GM21717 (cell line): ENCODE measurements at regions not wholly inside any gene's neighbourhood (a gene's known extent, or its start where the extent isn't known, plus 50 kb on each side); places are given as distances from the start of the nearest gene placed in this dataset.
"Not testable (repeated sequence)": the region's sequence is repeated elsewhere in the genome, so short reads cannot be mapped to it uniquely, and the experiment has no call there.

Source experiments
- ATAC-seq: cut with Tn5 transposase; IDR thresholded peaks from one replicate; pipeline ENCODE4 v1.9.1; 2021; ENCODE audit warnings: mild to moderate bottlenecking, moderate library complexity; ENCODE audit not compliant: unreplicated experiment

DNA sequence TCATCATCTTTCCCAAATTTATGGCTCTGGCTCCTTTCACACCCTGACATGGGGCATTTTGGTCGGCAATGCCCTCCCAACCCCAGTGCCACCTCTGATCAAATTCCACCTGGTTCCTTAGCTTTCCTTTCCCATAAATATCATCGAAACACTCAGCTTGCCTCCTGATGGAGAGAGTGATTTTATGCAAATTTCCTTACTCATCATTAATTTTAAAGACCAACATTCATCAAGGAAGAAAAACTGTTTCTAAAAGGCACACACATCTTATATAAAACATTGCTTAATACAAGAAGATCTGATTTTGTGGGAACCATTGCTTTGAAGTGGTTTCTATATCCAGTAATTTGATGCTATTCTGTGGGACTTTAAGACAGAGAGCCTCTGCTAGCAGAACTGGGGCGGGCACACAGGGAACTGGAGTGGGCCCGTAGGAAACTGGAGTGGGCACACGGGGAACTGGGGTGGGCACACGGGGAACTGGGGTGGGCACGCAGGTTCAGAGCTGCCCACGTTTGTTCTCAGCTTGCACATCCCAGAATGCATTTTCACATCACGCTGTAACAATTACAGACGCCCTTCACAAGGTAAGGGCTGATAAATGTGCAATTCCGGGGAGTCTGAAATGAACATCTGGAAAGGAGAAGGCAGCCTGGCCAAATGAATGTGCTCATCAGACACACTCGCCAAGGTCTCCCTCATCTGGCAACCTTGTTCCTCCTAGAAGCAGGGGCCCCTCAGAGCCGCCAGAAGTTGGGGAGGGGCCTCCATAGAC lies 174.2 kb downstream of the RTP5 start:
- no peak for ATAC-seq

DNA sequence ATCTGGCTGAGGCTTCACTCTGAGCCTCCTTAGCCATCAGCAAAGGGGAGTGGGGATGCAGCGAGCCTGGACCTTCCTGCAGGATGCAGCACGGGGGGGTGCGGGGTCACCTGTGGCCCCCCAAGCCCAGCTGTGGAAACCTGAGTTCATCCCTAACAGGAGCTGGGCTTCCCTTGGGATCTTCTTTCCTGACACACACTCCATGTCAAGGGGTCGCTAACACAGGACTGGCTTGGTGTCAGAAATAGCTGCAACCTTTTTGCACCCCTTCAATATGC lies 174.7 kb downstream of the RTP5 start:
- ATAC-seq = no peak

DNA sequence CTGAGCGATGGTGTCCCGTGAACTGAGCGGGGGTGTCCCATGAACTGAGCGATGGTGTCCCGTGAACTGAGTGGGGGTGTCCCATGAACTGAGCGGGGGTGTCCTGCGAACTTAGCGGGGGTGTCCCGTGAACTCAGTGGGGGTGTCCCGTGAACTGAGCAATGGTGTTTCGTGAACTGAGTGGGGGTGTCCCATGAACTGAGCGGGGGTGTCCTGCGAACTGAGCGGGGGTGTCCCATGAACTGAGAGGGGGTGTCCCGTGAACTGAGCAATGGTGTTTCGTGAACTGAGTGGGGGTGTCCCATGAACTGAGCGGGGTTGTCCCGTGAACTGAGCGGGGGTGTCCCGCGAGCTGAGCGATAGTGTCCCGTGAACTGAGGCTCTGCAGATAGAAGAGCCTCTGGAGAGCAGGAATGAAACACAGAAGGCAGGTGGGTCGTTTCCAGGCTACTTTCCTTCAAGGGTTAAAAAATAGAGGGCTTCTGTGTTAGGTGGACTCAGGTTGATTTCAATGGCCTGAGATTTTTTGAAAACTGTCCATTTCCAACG lies 176.1 kb downstream of the RTP5 start:
- ATAC-seq = not testable (repeated sequence)

DNA sequence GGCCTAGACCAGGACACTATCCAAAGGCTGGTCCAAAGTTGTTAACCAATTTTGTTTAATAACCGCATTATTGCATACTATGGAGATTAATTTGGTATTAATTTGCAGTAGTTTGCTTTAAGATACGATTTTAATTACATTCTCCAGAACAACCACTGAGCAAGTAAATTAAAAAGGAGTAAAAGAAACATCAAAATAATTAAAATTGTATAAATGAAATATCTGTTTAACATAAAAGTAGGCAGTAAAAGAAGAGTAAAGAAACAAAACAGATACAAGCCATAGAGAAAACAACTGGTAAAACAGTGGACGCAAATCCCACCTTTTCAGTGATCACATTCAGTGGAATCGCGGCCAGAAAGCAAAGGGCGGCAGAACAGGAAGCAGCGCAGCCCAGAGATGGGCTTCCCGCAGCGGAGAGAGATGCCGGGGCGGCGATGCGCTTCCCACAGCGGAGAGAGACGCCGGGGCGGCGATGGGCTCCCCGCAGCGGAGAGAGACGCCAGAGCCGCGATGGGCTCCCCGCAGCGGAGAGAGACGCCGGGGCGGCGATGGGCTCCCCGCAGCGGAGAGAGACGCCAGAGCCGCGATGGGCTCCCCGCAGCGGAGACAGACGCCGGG lies 176.8 kb downstream of the RTP5 start:
- ATAC-seq = no peak

DNA sequence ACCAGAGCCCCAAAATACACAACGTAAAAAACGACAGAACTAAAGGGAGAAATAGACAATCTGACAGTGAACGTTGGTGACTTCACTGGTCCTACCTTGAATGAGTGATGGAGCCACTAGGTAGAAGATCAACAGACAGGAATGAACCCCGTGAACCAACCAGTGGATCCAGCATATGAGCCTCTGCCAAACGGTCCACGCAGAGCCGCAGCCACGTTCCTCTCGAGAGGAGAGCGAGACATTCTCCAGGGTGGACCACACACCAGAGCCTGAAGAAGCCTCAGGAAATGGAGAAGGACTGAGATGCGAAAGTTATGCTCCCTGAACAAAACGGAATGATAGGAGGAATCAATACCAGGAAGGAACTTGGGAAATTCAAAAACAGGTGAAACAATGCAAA lies 178.4 kb downstream of the RTP5 start:
- ATAC-seq = no peak

DNA sequence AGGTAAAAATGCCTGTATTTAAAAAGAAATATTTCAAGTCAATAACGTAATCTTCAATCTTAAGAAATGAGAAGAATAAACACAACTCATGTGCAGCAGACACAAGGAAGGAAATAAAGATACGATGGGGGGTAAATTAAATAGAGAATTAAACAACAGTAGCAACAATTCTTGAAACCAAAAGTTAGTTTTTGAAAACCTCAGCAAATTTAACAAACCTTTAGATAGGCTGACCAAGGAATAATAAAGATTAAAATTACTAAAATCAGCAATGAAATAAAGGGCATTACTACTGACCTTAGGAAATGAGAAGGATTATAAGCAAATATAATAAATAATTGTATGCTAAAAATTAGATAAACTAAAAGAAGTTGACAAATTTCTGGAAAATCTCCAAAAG lies 178.9 kb downstream of the RTP5 start:
- no peak for ATAC-seq

DNA sequence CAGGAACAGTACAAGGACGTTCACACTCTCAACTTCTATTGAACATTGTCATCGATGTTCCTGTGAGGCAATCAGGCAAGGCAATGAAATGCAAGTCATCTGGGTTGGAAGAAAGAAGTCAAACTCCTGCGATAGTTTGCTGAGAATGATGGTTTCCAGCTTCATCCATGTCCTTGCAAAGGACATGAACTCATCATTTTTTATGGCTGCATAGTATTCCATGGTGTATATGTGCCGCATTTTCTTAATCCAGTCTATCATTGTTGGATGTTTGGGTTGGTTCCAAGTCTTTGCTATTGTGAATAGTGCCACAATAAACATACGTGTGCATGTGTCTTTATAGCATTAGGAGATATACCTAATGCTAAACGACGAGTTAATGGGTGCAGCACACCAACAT lies 180.0 kb downstream of the RTP5 start:
- ATAC-seq = not testable (repeated sequence)

DNA sequence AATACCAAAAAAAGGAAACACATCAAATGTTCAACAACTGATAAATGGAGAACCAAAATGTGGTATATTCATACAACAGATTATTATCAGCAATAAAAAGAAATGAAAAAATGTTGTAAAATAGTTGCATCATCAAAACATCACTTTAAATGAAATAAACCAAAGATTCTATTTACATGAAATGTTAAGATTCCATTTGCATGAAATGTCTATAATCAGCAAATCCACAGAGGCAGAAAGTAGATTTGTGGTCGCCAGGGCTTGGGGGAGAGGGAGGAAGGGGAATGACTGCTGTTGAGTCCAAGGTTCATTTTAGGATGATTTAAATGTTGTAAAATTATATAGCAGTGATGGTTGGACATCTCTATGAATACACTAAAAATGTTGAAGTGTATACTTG lies 181.9 kb downstream of the RTP5 start:
- ATAC-seq = no peak

DNA sequence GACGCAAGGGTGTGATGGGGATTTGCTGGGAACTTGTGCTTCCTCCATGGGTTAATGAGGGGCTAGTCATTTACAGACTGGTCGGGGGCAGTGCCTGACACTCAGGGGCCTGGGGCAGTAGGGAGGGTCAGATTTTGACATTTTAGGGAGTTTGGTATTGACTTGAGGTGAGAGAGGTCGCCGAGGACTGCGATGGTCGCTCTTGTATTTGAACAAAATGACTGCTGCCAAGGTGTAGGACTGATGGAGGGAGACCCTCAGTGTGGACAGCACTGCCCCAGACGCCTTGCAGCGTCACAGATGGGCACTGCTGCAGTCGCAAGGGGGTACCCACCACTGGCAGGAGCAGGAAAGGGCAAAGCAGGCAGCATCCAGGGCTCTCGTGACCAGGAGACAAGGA lies 182.9 kb downstream of the RTP5 start:
- ATAC-seq = no peak

DNA sequence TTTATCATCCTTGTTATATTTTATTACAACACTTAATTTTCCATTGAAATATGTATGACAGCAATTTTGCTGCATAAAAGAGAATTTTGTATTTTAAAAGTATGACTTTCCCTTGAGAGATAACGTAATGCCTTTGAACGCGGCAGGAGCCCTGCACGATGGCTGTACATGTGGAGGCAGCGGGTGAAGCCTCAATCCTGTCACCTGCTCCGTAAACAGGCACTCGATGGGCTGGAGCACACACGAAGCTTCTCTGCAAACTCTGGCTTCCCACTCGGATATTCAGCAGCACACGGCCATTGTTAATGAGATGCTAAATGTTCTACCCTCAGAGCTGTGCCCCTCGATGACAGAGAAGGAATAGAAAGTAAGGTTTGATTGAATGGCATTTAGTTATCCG lies 184.4 kb downstream of the RTP5 start:
- no peak for ATAC-seq

DNA sequence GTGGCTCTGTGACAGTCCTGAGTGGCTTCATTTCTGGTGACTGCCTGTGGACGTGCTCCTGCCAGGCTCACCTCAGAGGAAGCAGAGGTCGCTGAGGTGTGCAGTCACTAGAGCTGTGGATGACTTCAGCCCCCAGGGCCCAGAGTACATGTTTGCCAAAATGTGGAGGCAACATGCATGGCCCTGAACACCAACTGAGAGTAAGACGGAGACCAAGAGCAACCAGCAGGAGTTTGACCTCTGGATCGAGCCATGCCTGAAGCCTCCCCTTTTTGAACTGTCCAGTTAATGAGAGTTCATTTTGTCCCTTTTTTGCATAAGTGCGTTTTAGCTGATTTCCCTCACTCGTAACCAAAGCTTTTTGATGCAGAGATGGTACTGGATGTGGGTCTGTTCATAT lies 184.9 kb downstream of the RTP5 start:
- no peak for ATAC-seq

DNA sequence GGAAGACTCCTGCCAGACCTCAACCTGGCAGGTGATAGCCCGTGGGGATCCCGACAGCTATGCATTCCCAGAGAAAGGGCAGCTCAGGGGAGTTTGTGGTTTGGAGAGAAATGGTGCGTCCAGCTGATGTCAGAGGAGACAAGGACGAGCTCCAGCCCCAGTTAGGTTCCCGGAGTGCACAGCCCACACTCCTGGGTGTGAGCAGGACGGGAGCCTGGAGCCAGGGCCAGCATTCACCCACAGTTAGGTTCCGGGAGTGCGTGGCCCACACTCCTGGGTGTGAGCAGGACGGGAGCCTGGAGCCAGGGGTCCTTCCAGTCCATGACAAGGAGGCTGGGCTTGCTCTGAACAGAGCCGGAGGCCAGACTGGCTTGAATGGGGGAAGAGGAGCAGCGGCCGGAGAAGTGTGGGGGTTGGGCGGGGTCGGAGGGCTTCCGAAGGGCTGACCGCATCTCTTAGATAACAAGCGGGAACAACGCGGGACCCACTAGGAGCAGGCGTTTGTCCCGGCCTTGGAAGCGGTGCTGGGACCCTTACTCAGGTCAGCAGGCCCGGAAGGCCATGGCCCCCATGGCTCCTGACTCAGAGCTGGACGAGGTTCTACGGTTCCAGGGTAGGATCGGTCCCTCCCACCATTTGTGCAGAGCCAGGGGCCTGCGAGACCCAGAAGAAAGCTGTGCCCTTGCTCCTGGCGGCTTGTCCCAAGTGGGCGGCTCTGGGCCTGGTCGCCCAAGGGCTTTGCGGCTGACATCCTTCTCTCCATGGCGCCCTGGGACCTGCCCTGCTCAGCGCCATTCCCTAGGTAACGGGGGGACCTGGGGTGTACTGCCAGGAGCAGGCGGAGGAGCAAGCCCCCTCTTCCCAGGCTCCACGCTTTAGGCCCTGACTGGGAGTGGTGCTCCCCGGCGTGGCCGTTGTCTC lies 185.6 kb downstream of the RTP5 start:
- ATAC-seq = no peak

DNA sequence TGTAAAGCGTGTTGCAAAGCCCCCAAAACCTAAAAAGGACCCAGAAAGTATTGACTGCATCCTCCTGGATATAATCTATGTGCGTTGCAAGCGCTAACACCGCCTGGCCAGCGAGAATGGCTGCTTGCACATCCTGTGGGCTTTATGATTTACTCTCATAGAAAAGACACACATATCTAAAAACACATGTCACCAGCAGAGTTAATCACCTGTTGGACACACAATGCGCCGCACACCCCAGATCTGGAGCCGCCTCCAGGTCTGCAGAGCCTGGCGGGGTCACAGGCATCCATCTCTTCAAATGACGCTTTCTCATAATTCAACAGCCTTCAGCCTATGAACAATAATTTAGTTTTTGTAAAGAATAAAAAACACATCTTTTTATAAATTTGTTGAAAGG lies 186.5 kb downstream of the RTP5 start:
- no peak for ATAC-seq

DNA sequence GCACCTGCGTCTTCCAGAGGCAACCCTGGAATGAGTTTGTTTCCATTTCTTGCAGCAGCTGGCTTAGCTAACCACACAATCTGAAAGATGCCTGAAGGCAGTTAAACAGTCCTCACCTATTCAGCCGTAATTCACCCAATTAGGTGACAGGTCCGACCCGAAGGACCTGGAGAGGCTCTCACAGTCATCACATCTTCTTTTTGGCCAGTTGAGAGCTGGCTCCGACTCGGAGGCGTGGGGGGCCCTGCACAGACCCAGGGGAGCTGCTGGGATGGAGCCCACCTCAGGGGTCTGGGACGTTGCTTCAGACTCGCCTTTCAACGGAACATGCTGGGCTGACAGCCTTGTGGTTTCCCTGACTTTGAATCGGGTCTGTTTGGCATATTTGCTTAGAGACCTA lies 187.3 kb downstream of the RTP5 start:
- ATAC-seq = no peak

DNA sequence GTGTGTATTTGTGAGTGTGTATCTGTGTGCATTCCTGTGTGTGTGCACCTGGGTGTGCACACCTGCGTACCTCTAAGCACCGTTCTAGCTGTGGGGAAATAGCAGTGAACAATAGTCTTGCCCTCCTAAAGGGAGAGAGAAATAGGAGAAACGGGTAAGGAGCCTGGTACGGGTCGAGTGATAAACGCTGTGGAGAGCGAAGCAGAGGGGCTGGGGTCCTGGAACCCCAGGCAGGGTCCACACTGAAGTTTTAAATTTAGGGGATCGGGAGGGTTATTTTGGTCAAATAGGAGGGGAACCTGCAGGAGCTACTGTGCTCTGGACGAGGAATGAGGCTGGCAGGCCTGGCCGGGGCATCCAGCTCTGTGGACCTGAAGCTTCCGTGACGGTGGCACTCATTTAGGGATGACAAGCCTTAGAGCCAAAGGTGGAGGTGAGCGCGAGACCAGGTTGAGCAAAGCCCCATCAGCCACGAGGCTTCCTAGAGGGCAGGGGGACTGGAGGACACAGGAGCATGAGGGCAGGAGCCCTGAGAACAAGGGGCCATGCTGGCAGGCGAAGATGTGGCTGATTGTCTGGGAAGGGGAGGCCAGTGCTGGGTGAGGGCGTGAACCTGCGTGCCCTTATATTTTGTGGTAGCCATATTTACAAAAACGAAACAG lies 188.0 kb downstream of the RTP5 start:
- ATAC-seq = no peak

DNA sequence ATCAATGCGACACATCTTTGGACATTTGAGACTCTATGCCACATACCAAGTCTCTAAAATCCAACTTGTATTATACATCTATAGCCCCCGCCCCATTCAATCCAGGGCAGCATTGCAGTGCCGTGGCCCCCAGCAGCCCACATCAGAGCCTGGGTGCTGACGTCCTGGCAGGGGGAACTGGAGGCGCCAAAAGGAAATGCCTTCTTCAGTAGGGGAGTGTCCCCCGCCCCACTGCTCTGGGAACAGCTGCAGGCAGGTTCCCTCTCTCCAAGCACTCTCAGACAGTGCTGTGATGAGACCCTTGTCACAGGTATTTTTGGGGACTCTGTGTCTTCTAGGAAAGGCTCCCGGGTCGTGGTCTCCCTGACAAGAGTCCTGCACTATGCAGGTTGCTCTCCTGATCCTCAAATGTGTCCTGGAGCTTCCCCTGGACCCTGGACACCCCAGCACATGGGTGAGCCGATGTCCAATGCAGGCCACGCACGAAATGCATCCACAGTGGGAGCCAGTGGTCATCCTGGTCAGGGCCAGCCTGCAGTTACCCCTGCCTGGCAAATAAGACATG lies 188.7 kb downstream of the RTP5 start:
- no peak for ATAC-seq

DNA sequence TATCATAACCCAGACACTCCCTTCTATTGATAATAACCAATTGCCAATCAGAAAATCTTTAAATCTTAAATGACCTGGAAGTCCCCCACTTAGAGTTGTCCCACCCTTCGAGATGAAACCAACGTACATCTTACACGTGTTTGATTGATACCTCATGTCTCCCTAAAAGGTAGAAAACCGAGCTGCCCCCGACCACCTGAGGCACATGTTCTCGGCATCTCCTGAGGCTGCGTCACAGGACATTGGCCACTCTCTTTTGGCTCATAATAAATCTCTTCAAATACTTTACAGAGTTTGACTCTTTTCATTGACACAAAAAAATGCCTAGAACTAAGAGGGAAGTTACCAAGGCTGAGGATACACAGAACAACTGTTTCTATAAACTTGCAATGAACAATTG lies 190.0 kb downstream of the RTP5 start:
- no peak for ATAC-seq

DNA sequence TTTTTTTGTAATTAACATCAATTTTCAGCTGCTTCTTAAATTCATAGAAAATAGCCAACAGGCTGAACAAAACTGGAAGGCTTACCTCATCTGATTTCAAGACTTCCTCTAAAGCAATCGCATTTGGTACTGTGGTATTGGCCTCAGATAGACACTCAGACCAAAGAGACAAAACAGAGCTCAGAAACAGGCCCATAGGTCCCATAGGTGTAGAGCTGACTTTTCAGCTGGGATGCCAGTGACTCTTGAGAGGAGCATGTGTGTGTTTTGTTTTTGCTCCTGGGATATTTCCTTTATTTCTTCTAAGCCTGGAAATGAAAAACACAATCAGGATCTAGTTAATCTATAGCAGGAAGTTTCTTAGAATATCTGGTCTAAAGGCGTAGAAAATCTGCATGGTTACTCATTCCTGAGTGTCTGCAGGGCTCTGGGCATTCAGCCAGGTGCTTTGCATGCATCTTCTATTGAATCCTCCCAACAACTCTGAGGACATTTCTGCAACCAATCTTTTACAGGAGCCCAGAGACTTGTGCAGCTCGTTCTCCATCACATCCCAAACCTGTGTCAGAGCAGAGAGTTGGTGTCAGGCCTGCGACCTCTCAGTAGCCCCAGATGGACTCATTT lies 190.8 kb downstream of the RTP5 start:
- ATAC-seq = no peak

DNA sequence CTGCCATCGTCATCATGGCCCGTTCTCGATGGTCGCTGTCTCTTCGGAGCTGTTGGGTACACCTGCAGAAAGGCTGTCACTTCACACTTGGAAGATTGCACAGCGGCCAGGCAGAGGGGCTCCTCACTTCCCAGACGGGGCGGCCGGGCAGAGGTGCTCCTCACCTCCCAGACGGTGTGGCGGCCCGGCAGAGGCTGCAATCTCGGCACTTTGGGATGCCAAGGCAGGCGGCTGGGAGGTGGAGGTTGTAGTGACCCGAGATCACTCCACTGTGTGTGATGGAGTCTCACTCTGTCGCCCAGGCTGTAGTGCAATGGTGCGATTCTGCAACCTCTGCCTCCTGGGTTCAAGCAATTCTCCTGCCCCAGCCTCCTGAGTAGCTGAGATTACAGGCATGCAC lies 192.4 kb downstream of the RTP5 start:
- not testable (repeated sequence) for ATAC-seq

DNA sequence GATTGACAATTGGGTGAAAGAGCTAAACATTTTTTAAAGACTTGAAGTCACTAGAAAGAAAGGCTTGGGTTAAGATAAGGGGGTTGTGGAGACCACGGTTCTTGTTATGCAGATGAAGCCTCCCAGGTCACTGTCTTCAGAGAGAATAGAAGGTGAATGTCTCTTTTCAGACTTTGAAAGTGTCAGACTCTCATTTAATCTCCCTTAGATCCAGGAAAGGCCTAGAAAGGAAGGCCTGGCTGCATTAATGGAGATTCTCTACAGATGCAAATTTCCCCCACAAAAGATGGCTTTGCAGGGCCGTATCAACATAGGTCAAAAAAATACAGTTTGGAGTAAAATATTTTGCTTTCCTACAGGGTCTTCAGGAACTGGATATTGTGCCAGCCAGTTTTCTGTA lies 193.9 kb downstream of the RTP5 start:
- no peak for ATAC-seq
